Thyroid gland (tissue), 4 donors: ENCODE measurements at regions not wholly inside any gene's neighbourhood (a gene's known extent, or its start where the extent isn't known, plus 50 kb on each side); places are given as distances from the start of the nearest gene placed in this dataset.

ENCODE experiments used
- DNase-seq, 2 donors: peaks; one replicate each; pipeline ENCODE4 v3.0.0-alpha.2; 2019
- H3K27ac ChIP-seq, 3 donors: fragments of 200-600 bp; sonication (generic); 1 replicate in 2 of 3; 2 replicates in 1 of 3; pipeline ENCODE4 v1.5.1; 2016 to 2019; ENCODE audit warnings: mild to moderate bottlenecking in 1 of 3, moderate library complexity in 1 of 3
- H3K27me3 ChIP-seq: fragments of 200-600 bp; sonication (generic); one replicate; pipeline ENCODE4 v1.5.1; 2019
- H3K36me3 ChIP-seq, 2 donors: fragments of 200-600 bp; sonication (generic); one replicate each; pipeline ENCODE4 v1.5.1; 2016 to 2019
- H3K4me1 ChIP-seq, 2 donors: fragments of 200-600 bp; sonication (generic); one replicate each; pipeline ENCODE4 v1.5.1; 2017 to 2019
- H3K4me3 ChIP-seq, 3 donors: fragments of 200-600 bp; sonication (generic); replicated peaks in 1 of 3; 1 replicate in 2 of 3; 2 replicates in 1 of 3; pipeline ENCODE4 v1.5.1; 2016; ENCODE audit warnings: mild to moderate bottlenecking in 1 of 3
- H3K9me3 ChIP-seq: fragments of 200-600 bp; sonication (generic); one replicate; pipeline ENCODE4 v1.5.1; 2017
- POLR2A ChIP-seq, 2 donors: fragments of 450-650 bp; IDR thresholded peaks; one replicate each; pipeline ENCODE4 v1.6.1; 2017; ENCODE audit warnings: antibody characterized with exemption in 2 of 2, mild to moderate bottlenecking in 2 of 2, moderate library complexity in 1 of 2
- WGBS, 2 donors: methylation state at CpG; one replicate each; pipeline ENCODE4 v1.1.5; 2017; 5-methylcytosine and 5-hydroxymethylcytosine counted together
- intact Hi-C: fragments of 100-400 bp; cut with DNase I; formaldehyde crosslinking; loops from one replicate; pipeline ENCODE4 v1.15.1; 2023
- TF ChIP-seq, protein P1 (sequence below), 6 experiments: fragments of 200-600 bp in 3 of 6; fragments of 450-650 bp in 3 of 6; sonication (generic) in 3 of 6; IDR thresholded peaks; one replicate each; pipeline ENCODE4 v1.5.1; 2016 to 2019; ENCODE audit warnings: antibody characterized with exemption in 6 of 6, mild to moderate bottlenecking in 2 of 6, inconsistent platforms in 1 of 6, moderate library complexity in 1 of 6

DNA sequence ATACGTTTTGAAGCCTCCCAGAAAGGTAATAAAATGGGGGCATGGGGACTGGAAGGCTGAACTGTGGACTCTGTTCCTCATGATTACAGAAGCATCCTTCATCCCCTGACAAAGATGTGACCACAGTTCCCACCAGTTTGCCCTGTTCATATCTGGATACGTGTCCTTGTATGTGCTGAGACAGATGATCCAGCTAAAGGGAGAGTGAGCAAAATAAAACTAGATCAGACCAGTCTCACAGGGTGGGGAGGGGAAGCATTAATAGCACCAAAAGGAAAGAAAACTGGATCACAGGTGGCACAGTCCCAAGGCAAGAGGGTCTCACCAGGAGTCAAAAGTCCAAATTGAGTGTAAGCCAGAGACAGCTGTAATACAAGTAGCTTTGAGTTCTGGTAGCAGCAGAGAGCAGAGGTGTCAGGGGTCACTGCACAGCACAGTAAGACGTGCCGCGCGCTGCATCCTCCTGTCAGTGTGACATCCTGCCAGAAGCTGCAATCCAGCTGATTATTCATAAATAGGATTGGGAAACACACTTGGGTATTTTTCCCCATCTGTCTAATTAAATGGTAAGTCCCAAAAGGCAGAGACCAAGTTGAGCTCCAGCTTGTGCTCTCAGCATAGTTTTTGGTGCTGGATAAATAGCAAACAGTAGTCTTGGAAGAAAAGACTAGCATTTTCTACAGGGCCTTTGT, 560.0 kb upstream of the CFAP20DC start:
- Histone ChIP-seq H3K27me3 (no peaks in the 10 kb centered on the region), H3K4me1 (peaks cover 19 to 22% of the 10 kb centered on the region in 2 donors), H3K27ac (no peak overlapping the region), H3K36me3 (no peaks in the 10 kb centered on the region), H3K4me3 (no peak overlapping the region), H3K9me3 (no peaks in the 10 kb centered on the region)
- intact Hi-C loops: no loop called here
- 62 to 68% methylated on average over 6 of the region's 6 CpGs for WGBS, 2 donors
- TF ChIP-seq, protein P1, sequence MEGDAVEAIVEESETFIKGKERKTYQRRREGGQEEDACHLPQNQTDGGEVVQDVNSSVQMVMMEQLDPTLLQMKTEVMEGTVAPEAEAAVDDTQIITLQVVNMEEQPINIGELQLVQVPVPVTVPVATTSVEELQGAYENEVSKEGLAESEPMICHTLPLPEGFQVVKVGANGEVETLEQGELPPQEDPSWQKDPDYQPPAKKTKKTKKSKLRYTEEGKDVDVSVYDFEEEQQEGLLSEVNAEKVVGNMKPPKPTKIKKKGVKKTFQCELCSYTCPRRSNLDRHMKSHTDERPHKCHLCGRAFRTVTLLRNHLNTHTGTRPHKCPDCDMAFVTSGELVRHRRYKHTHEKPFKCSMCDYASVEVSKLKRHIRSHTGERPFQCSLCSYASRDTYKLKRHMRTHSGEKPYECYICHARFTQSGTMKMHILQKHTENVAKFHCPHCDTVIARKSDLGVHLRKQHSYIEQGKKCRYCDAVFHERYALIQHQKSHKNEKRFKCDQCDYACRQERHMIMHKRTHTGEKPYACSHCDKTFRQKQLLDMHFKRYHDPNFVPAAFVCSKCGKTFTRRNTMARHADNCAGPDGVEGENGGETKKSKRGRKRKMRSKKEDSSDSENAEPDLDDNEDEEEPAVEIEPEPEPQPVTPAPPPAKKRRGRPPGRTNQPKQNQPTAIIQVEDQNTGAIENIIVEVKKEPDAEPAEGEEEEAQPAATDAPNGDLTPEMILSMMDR (IDR thresholded peaks at IDR 0.05): no peak
- TF ChIP-seq POLR2A (IDR thresholded peaks at IDR 0.05): no peak
- DNase-seq: peak; percentile 20 to 21

DNA sequence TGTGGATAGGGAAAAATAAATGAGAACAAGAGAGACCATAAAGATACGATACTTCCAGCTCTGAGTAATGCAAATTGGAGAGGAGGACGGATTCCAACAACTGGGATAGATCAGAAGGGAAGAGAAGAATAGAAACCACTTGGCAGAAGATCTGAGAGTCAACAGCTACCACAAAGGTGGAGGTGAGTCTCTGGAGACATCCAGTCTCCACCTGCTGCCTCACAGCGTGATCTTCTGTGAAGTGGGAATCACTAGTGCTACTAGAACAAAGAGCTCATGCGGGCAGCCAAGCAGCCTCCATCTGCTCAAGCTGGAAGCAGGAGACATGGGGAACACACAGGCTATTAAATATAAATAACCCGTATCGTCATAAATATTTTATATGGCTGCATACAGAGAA, 558.5 kb upstream of the CFAP20DC start:
- Histone ChIP-seq H3K4me1 (peaks cover 19 to 22% of the 10 kb centered on the region in 2 donors), H3K4me3 (no peak overlapping the region), H3K27ac (no peak overlapping the region), H3K27me3 (no peaks in the 10 kb centered on the region), H3K9me3 (no peaks in the 10 kb centered on the region), H3K36me3 (no peaks in the 10 kb centered on the region)
- 93% methylated on average over 6 of the region's 6 CpGs for WGBS, 2 donors
- DNase-seq: no peak
- TF ChIP-seq, protein P1 (IDR thresholded peaks at IDR 0.05): no peak
- no peak for TF ChIP-seq POLR2A (IDR thresholded peaks at IDR 0.05)
- intact Hi-C loops: no loop called here

DNA sequence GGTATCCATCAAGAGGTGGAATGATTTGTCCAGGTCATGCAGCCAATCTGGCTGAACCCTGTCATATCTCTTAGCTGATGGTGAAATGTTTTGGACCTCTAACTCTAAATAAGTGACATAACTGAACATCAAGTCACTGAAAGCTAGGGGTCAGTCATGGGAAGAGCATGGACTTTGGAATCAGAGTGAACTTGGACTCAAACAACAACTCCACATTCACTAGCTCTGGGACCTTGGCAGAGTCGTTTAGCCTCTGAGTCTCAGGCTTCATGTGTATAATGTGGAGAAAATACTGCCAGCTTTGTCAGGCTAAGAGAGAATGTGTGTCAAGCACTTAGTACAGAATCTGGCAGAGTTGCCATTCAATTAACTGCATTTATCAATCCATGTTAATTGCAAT, 557.8 kb upstream of the CFAP20DC start:
- H3K36me3 ChIP-seq: no peaks in the 10 kb centered on the region
- intact Hi-C loops: no loop called here
- H3K4me1 ChIP-seq: peaks cover 19 to 22% of the 10 kb centered on the region in 2 donors
- TF ChIP-seq, protein P1 (IDR thresholded peaks at IDR 0.05): peak in 3 of 6 experiments; percentile 19 to 30 (median 23)
- TF ChIP-seq POLR2A (IDR thresholded peaks at IDR 0.05): no peak
- H3K9me3 ChIP-seq: no peaks in the 10 kb centered on the region
- H3K4me3 ChIP-seq: no peak overlapping the region
- H3K27me3 ChIP-seq: no peaks in the 10 kb centered on the region
- no peak for DNase-seq
- 10 to 42% methylated on average over 1 of the region's 1 CpG for WGBS, 2 donors
- H3K27ac ChIP-seq: no peak overlapping the region

DNA sequence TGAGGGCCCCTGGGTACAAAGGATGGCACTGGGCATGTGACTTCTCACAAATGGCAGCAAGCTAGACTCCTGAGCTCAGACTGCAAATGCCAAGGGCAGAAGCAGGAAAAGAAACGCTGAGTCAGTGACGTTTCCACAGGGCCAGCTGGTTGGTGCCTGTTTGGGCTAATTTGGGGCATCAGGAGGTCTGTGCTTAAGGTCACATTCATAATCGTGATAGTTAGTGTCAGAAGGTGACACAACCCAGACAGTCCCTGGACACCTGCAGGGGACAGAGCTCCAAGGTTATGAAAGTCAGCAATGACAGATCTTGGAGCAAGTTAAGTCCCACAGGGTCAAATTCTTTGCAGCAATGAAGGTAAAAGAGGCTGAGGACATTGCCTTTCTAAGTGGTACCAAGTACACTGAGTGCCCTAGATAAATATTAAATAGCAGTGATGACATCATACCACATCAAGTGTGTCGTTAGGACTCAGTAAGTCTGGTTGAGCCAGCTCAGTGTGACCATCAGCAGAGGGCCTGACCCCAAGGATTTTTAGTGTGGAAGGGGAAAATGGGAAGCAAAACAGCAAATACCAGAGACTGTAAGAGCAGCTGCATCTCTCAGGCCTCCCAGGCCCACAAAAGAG, 556.9 kb upstream of the CFAP20DC start:
- TF ChIP-seq, protein P1 (IDR thresholded peaks at IDR 0.05): no peak
- TF ChIP-seq POLR2A (IDR thresholded peaks at IDR 0.05): no peak
- Histone ChIP-seq H3K36me3 (no peaks in the 10 kb centered on the region), H3K27ac (peak overlapping the region in 2 of 3 donors; percentile 17 to 31), H3K4me1 (peaks cover 19 to 22% of the 10 kb centered on the region in 2 donors), H3K9me3 (no peaks in the 10 kb centered on the region), H3K27me3 (no peaks in the 10 kb centered on the region), H3K4me3 (no peak overlapping the region)
- peak; percentile 3 to 15 for DNase-seq
- WGBS, 2 donors: 47 to 57% methylated on average over 4 of the region's 4 CpGs
- intact Hi-C loops: no loop called here

DNA sequence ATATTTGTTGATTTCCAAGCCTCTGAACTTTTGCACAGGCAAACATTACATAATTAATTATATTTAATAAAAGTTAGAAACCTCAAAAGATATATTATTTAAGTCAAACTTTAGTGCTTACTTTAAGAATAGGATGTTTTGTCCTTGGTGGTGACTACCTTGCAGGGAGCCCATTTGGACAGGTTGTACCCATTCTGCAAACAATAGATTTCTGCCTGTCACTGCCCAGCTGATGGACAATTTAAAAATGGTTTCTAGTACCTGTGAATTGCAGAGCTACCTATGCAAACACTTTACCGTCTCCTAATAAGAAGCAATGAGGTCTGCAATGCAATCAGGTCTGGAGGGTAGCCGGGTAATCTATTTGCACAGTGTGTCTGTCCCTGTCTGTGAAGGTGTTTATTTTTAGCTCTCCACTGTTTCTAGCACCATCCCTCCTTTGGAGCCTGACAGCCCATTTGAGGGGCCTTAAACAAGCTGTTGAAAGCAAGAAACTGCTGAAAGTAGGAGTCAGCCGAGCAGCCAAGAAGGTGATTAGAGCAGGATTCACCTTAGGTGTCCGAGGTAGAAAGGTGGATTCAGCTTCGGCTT, 556.2 kb upstream of the CFAP20DC start:
- no peaks in the 10 kb centered on the region for H3K36me3 ChIP-seq
- 83 to 84% methylated on average over 5 of the region's 5 CpGs for WGBS, 2 donors
- intact Hi-C loops: no loop called here
- H3K4me1 ChIP-seq: peaks cover 19 to 22% of the 10 kb centered on the region in 2 donors
- H3K9me3 ChIP-seq: no peaks in the 10 kb centered on the region
- TF ChIP-seq, protein P1 (IDR thresholded peaks at IDR 0.05): no peak
- TF ChIP-seq POLR2A (IDR thresholded peaks at IDR 0.05): no peak
- no peaks in the 10 kb centered on the region for H3K27me3 ChIP-seq
- no peak for DNase-seq
- H3K27ac ChIP-seq: peak overlapping the region in 1 of 3 donors; percentile 17
- no peak overlapping the region for H3K4me3 ChIP-seq
